GM12864 (cell line): ENCODE measurements at regions not wholly inside any gene's neighbourhood (a gene's known extent, or its start where the extent isn't known, plus 50 kb on each side); places are given as distances from the start of the nearest gene placed in this dataset.

ENCODE experiments used
- DNase-seq: peaks from one replicate; pipeline ENCODE4 v3.0.0-alpha.2; 2011; ENCODE audit warnings: low read depth
- H3K4me3 ChIP-seq: 2 replicates; pipeline ENCODE4 v1.5.1; 2011; ENCODE audit warnings: mild to moderate bottlenecking, low read depth, low read length, control low read depth
- TF ChIP-seq, protein P1 (sequence below): IDR thresholded peaks from 2 replicates; pipeline ENCODE4 v1.5.1; 2011; ENCODE audit warnings: low read depth, mild to moderate bottlenecking, moderate library complexity, low read length, control low read depth, inconsistent platforms; ENCODE audit errors: missing control alignments

DNA sequence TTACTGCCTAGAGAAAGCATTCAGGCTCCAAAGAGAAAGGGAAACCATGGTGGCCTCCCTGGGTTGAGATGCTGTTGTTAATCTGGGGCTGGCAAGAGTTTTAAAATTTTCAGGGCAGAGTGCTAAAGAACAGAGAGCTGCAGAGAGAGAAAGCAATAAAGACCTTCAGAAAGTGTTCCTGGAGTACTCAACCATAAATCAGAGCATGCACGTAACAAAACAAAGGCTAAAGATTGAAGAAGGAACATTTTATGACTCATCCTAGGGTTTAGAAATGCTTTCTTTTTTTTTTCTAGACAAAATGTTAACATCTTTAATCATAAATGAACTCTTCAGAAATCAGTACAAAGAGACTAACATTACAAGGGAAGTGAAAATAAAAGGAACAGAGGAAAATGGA, 562.3 kb upstream of the NDST4 start:
- TF ChIP-seq, protein P1, sequence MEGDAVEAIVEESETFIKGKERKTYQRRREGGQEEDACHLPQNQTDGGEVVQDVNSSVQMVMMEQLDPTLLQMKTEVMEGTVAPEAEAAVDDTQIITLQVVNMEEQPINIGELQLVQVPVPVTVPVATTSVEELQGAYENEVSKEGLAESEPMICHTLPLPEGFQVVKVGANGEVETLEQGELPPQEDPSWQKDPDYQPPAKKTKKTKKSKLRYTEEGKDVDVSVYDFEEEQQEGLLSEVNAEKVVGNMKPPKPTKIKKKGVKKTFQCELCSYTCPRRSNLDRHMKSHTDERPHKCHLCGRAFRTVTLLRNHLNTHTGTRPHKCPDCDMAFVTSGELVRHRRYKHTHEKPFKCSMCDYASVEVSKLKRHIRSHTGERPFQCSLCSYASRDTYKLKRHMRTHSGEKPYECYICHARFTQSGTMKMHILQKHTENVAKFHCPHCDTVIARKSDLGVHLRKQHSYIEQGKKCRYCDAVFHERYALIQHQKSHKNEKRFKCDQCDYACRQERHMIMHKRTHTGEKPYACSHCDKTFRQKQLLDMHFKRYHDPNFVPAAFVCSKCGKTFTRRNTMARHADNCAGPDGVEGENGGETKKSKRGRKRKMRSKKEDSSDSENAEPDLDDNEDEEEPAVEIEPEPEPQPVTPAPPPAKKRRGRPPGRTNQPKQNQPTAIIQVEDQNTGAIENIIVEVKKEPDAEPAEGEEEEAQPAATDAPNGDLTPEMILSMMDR, result no peak
- no peak for DNase-seq
- no peak overlapping the region for H3K4me3 ChIP-seq

DNA sequence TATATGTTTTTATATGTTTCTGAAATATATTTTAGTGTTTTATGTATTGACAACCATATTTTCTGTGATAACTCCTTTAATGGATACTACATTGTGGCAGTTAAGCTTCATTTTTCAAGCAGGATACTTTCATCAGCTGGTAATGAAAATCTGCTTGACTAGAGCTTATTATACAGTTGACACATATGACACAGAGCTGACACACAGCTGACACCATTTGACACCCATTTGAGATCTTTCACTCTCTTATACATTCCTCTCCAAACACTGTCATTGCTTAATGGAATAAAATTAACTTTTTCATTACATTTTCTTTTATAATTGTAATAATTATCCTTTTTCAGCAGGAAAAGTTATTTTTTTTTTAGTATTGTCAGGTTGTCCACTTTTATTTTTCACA, 561.1 kb upstream of the NDST4 start:
- H3K4me3 ChIP-seq, result no peak overlapping the region
- TF ChIP-seq, protein P1, result no peak
- DNase-seq, result no peak

DNA sequence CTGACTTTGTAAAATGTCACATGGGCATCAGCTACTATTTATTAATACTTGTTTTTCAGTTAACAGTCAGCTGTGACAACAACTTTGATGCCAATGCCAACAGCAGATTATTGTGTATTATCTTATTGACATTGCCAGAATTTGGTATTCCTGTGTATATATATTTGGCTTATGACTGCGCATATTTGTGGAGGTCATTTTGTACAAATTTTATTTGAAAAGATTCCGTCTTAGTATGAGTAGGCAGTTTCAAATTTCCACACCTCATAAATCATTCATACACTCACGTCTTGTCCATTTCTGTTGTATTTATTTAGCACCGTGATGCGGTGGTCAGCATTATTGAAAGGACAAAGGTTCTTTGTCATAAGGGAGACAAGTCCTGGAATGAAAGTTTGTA, 558.2 kb upstream of the NDST4 start:
- H3K4me3 ChIP-seq, result no peak overlapping the region
- TF ChIP-seq, protein P1, result no peak
- no peak for DNase-seq

DNA sequence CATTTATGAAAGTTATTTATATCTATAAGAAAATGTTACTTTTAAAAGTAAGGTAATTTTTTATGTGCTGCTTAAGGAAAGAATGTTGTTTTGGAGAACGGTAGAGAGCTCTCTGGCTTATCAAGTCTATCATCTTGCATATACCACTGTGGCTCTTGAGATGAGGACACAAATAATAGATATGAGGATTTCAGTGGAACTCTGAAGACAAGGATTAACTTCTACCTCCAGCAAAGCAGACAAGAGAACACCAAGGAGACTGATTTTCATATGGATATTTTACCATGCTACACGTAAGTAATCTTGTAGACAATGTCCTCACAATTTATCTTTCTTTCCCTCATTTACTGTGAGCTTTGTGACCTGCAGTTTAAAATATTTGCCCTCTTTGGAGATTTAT, 557.5 kb upstream of the NDST4 start:
- TF ChIP-seq, protein P1, result no peak
- no peak overlapping the region for H3K4me3 ChIP-seq
- no peak for DNase-seq

DNA sequence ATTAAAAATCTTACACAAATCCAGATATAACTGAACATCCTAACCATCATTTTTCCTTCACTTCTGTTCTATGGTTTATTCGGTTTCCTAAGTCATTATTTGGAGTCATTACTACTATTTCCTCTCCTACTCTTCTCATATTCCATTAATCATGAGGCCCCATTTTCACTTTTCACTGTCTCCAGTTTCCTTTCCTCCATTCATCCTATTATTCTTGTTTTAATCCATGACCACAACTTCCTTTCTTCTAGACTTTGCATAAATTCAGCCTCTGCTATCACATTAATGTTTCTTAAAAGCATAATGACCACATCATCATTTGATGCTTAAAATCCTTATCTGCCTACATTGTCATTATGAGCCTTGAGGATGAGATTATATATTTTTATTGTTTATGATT, 555.0 kb upstream of the NDST4 start:
- no peak overlapping the region for H3K4me3 ChIP-seq
- no peak for DNase-seq
- TF ChIP-seq, protein P1, result no peak

DNA sequence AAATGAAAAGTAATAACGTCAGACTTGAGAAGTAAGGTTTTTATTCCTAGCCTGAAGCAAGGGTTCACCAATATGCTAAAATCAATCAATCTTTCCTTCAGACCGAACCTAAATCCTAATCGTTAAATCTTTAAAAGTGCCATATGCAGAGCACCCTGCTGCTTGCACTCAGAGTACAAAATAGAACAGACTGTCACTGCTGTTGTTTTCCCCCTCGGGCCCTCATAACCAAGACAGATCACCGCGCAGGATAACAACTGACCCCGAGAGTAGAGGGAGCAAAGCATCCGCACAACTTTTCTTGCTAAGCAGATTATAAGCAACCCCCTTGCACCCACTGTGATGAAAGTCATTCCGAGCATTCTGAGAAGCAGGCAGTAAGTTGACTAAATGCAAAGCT, 550.9 kb upstream of the NDST4 start:
- H3K4me3 ChIP-seq, result no peak overlapping the region
- no peak for DNase-seq
- TF ChIP-seq, protein P1, result no peak

DNA sequence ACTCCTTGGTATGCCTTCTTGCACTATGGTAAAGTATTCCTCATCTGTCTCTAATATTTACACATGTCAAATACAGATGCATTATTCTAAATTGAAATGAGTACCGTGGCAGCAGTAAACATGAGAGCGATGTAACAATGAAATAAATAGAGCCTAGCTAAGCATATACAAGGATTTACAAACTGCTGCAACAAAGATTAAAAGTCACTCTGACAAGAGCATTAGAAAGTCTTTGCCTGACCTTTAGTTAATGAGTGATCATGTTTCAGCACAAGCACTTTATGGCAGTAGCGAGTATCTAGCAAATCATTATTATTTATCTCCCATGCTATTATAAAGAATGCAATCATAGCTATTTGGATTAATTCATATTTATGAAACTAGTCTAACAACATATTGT, 547.0 kb upstream of the NDST4 start:
- no peak overlapping the region for H3K4me3 ChIP-seq
- TF ChIP-seq, protein P1, result no peak
- DNase-seq, result no peak
